ENCODE measurements at regions not wholly inside any gene's neighbourhood (a gene's known extent, or its start where the extent isn't known, plus 50 kb on each side); places are given as distances from the start of the nearest gene placed in this dataset.

DNA sequence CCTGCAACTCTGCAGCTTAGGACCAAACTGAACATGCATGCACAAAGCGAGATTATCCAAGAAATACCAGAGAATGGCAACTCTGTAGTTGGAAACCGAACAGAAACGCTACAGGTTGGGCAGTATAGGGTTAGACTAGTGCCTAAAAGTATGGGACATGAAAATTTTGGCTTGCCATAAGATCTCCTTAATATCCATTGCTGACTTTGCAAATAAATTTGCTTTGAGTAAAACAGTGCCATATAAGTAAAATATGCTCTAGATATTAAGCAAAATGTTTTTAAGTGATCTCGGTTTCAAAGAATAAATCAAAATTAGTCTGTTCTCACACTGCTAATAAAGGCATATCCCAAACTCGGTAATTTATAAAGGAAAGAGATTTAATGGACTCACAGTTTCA lies 456.0 kb downstream of the PRDM9 start:
- no peak for DNase-seq
- H3K27me3 ChIP-seq: no peaks in the 10 kb centered on the region
- H3K36me3 ChIP-seq: no peaks in the 10 kb centered on the region
- TF ChIP-seq, protein P1, sequence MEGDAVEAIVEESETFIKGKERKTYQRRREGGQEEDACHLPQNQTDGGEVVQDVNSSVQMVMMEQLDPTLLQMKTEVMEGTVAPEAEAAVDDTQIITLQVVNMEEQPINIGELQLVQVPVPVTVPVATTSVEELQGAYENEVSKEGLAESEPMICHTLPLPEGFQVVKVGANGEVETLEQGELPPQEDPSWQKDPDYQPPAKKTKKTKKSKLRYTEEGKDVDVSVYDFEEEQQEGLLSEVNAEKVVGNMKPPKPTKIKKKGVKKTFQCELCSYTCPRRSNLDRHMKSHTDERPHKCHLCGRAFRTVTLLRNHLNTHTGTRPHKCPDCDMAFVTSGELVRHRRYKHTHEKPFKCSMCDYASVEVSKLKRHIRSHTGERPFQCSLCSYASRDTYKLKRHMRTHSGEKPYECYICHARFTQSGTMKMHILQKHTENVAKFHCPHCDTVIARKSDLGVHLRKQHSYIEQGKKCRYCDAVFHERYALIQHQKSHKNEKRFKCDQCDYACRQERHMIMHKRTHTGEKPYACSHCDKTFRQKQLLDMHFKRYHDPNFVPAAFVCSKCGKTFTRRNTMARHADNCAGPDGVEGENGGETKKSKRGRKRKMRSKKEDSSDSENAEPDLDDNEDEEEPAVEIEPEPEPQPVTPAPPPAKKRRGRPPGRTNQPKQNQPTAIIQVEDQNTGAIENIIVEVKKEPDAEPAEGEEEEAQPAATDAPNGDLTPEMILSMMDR (IDR thresholded peaks at IDR 0.05): no peak
- H3K9me3 ChIP-seq: no peaks in the 10 kb centered on the region
- no peaks in the 10 kb centered on the region for H3K4me1 ChIP-seq
- no peak overlapping the region for H3K9ac ChIP-seq (ENCODE audit: low read depth in 2 of 2, low read length in 2 of 2)
- H3K4me3 ChIP-seq: no peak overlapping the region
- intact Hi-C loops (cut with DNase I): no loop called here
- no peak overlapping the region for H3K27ac ChIP-seq

DNA sequence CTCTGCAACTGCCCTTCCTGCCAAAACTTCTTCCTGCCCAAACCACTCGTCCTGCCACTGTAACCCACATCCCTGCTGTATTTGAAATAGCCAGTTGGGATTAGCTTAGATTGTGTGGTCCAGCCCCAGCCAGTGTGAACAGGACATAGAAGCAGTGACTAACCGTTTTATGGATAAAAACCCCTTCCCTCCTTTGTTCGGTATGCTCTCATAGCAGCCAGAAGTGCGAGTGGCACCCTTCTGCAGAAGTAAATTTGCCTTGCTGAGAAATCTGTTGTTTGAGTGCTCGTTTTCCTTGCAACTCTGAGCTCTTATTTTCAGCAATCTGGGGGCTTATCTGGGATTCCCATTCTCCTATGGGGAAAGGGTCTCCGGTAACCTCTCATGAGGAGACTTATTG lies 470.0 kb downstream of the PRDM9 start:
- no peak overlapping the region for H3K9ac ChIP-seq (ENCODE audit: low read depth in 2 of 2, low read length in 2 of 2)
- H3K9me3 ChIP-seq: no peaks in the 10 kb centered on the region
- DNase-seq: no peak
- TF ChIP-seq, protein P1 (IDR thresholded peaks at IDR 0.05): no peak
- no peaks in the 10 kb centered on the region for H3K27me3 ChIP-seq
- H3K36me3 ChIP-seq: no peaks in the 10 kb centered on the region
- H3K27ac ChIP-seq: no peak overlapping the region
- H3K4me1 ChIP-seq: no peaks in the 10 kb centered on the region
- intact Hi-C loops (cut with DNase I): no loop called here
- H3K4me3 ChIP-seq: no peak overlapping the region

DNA sequence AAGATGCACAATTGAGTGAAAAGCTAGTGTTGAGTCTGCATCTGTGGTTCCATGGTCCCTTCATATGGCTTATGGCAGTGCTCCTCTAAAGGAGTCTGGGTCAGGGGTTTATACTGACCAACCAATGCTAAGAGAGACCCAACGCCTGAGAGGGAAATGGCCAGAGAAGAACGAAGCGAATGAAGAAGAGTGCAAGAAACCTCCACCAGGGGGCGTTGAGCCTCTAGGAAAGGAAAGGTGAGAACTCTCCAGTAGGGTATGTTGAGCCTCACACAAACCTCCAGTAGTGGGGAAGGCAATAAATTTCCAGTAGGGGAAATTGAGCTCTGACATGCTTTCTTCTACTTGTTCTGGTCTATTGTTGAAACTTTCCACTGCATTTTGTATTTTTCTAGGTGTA lies 470.6 kb downstream of the PRDM9 start:
- intact Hi-C loops (cut with DNase I): no loop called here
- DNase-seq: peak; percentile 24
- H3K27ac ChIP-seq: no peak overlapping the region

DNA sequence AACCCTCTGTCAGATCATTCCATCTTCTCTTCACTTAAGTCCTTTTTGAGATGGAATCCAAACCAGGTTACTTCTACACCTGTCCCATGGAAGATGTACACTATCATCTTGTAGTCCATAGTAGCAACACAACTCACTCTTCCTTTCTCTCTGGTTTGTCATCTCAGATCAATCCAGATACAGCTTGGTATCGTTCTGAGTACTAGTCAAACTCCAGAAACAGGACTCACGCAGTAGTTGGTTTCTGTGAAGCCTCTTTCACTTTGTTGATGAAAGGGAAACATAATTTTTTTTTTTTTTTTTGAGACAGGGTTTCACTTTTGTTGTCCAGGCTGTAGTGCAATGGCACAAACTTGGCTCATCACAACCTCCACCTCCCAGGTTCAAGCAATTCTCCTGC lies 484.0 kb downstream of the PRDM9 start:
- intact Hi-C loops (cut with DNase I): no loop called here
- TF ChIP-seq, protein P1 (IDR thresholded peaks at IDR 0.05): no peak
- Histone ChIP-seq H3K4me1 (no peaks in the 10 kb centered on the region), H3K9ac (ENCODE audit: low read depth in 2 of 2, low read length in 2 of 2) (no peak overlapping the region), H3K27me3 (no peaks in the 10 kb centered on the region), H3K36me3 (no peaks in the 10 kb centered on the region), H3K27ac (no peak overlapping the region), H3K4me3 (no peak overlapping the region), H3K9me3 (no peaks in the 10 kb centered on the region)
- no peak for DNase-seq

More for the DNA sequence above, 470.6 kb downstream of the PRDM9 start:
- Histone ChIP-seq H3K4me3 (no peak overlapping the region), H3K9ac (ENCODE audit: low read depth in 2 of 2, low read length in 2 of 2) (no peak overlapping the region), H3K27me3 (no peaks in the 10 kb centered on the region), H3K4me1 (no peaks in the 10 kb centered on the region), H3K9me3 (no peaks in the 10 kb centered on the region), H3K36me3 (no peaks in the 10 kb centered on the region)
- TF ChIP-seq, protein P1 (IDR thresholded peaks at IDR 0.05): no peak

DNA sequence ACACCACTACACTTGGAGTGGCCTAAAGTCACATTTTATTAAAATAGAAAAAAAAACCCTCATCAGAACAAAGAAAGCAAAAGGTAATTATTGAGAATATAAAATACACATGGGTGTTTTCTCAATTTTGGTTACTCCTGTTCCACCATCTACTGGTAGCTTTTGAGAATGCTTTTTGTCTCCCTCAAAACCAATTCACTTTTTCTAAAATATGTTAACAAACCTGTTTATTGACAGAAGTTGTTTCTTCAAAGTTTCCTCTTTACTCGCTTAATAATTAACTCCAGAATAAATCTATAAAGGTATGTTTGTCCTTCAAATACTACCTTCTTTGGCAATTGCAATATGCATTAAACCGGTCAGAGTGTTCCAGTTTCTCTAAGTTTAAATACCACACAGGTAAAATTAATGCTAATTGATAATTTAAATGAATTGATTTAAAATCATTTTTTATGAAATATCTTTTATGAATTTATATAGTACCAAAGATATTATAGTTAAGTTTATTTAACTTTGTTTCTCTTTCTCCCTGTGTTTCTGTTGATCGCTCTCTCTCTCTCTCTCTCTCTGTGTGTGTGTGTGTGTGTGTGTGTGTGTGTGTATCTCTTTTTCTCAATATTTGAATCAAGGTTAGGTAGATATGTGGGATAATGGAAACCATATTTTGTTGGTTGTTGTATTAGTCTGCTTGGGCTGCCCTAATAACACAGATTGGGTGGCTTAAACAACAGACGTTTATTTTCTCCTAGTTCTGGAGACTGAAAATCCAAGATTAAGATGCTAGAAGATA lies 487.4 kb downstream of the PRDM9 start:
- intact Hi-C loops (cut with DNase I): no loop called here
- no peaks in the 10 kb centered on the region for H3K4me1 ChIP-seq
- H3K9ac ChIP-seq (ENCODE audit: low read depth in 2 of 2, low read length in 2 of 2): no peak overlapping the region
- H3K36me3 ChIP-seq: no peaks in the 10 kb centered on the region
- no peak overlapping the region for H3K27ac ChIP-seq
- no peaks in the 10 kb centered on the region for H3K9me3 ChIP-seq
- TF ChIP-seq, protein P1 (IDR thresholded peaks at IDR 0.05): no peak
- H3K4me3 ChIP-seq: no peak overlapping the region
- no peak for DNase-seq
- no peaks in the 10 kb centered on the region for H3K27me3 ChIP-seq
